ENCODE measurements at regions not wholly inside any gene's neighbourhood (a gene's known extent, or its start where the extent isn't known, plus 50 kb on each side); places are given as distances from the start of the nearest gene placed in this dataset.

GRCh38 chr3:99409961-99410360, 228.4 kb upstream of the COL8A1 start:
- Histone ChIP-seq H3K4me3 (ENCODE audit: low read length) (no peak overlapping the region), H3K4ac (ENCODE audit: low read depth, low read length) (no peak overlapping the region), H2BK120ac (ENCODE audit: low read depth, low read length) (no peak overlapping the region), H4K8ac (ENCODE audit: low read depth, low read length) (no peak overlapping the region), H3K27ac (ENCODE audit: low read depth, low read length) (no peak overlapping the region), H3K9ac (ENCODE audit: low read length) (no peak overlapping the region), H3K27me3 (ENCODE audit: insufficient read depth, low read length, poor library complexity) (no peaks in the 10 kb centered on the region), H3K79me1 (ENCODE audit: low read length) (no peaks in the 10 kb centered on the region), H2BK15ac (replicated peaks; ENCODE audit: low read depth) (no peak overlapping the region), H3K4me2 (ENCODE audit: low read length) (no peak overlapping the region), H3K23ac (ENCODE audit: low read length) (no peak overlapping the region), H4K5ac (ENCODE audit: low read length) (no peak overlapping the region), H3K36me3 (ENCODE audit: control insufficient read depth, insufficient read depth, low read length) (no peaks in the 10 kb centered on the region), H3K56ac (ENCODE audit: low read length) (no peak overlapping the region), H3K79me2 (ENCODE audit: control insufficient read depth, insufficient read depth, low read length) (no peaks in the 10 kb centered on the region), H2AK5ac (ENCODE audit: low read length) (no peak overlapping the region), H3K18ac (ENCODE audit: low read length) (no peak overlapping the region), H2BK5ac (ENCODE audit: low read length) (no peak overlapping the region), H3K4me1 (ENCODE audit: control insufficient read depth, low read depth, low read length) (no peaks in the 10 kb centered on the region)
- WGBS (ENCODE audit: extremely low coverage, insufficient coverage, low lambda C conversion rate): no CpG with 5 or more reads among the region's 1 CpG
- DNase-seq: no peak

- H2BK15ac ChIP-seq (replicated peaks; ENCODE audit: low read depth): no peak overlapping the region
- H3K27me3 ChIP-seq (ENCODE audit: insufficient read depth, low read length, poor library complexity): no peaks in the 10 kb centered on the region
- no peaks in the 10 kb centered on the region for H3K79me1 ChIP-seq (ENCODE audit: low read length)
- H3K79me2 ChIP-seq (ENCODE audit: control insufficient read depth, insufficient read depth, low read length): no peaks in the 10 kb centered on the region
- no peak overlapping the region for H3K4me3 ChIP-seq (ENCODE audit: low read length)
- H3K23ac ChIP-seq (ENCODE audit: low read length): no peak overlapping the region
- H3K4me1 ChIP-seq (ENCODE audit: control insufficient read depth, low read depth, low read length): no peaks in the 10 kb centered on the region
- no peak overlapping the region for H2BK5ac ChIP-seq (ENCODE audit: low read length)
- WGBS (ENCODE audit: extremely low coverage, insufficient coverage, low lambda C conversion rate): no CpG with 5 or more reads among the region's 4 CpGs
- H4K5ac ChIP-seq (ENCODE audit: low read length): no peak overlapping the region
- H3K18ac ChIP-seq (ENCODE audit: low read length): no peak overlapping the region
- no peaks in the 10 kb centered on the region for H3K36me3 ChIP-seq (ENCODE audit: control insufficient read depth, insufficient read depth, low read length)
- H2AK5ac ChIP-seq (ENCODE audit: low read length): no peak overlapping the region
- H3K56ac ChIP-seq (ENCODE audit: low read length): no peak overlapping the region
- no peak overlapping the region for H4K8ac ChIP-seq (ENCODE audit: low read depth, low read length)
- no peak overlapping the region for H3K27ac ChIP-seq (ENCODE audit: low read depth, low read length)
- no peak overlapping the region for H3K4me2 ChIP-seq (ENCODE audit: low read length)
- no peak for DNase-seq
- H2BK120ac ChIP-seq (ENCODE audit: low read depth, low read length): no peak overlapping the region
- no peak overlapping the region for H3K9ac ChIP-seq (ENCODE audit: low read length)
- H3K4ac ChIP-seq (ENCODE audit: low read depth, low read length): no peak overlapping the region
These were observed 231.1 kb upstream of the COL8A1 start for GRCh38 chr3:99407257-99407656.

GRCh38 chr3:99402755-99403154, 235.6 kb upstream of the COL8A1 start:
- H3K56ac ChIP-seq (ENCODE audit: low read length): no peak overlapping the region
- no peak overlapping the region for H3K27ac ChIP-seq (ENCODE audit: low read depth, low read length)
- no peaks in the 10 kb centered on the region for H3K79me2 ChIP-seq (ENCODE audit: control insufficient read depth, insufficient read depth, low read length)
- WGBS (ENCODE audit: extremely low coverage, insufficient coverage, low lambda C conversion rate): no CpG with 5 or more reads among the region's 1 CpG
- no peak overlapping the region for H3K9ac ChIP-seq (ENCODE audit: low read length)
- no peaks in the 10 kb centered on the region for H3K36me3 ChIP-seq (ENCODE audit: control insufficient read depth, insufficient read depth, low read length)
- H2BK15ac ChIP-seq (replicated peaks; ENCODE audit: low read depth): no peak overlapping the region
- no peak overlapping the region for H2AK5ac ChIP-seq (ENCODE audit: low read length)
- no peak overlapping the region for H3K4me3 ChIP-seq (ENCODE audit: low read length)
- H4K5ac ChIP-seq (ENCODE audit: low read length): no peak overlapping the region
- no peak overlapping the region for H3K4ac ChIP-seq (ENCODE audit: low read depth, low read length)
- no peaks in the 10 kb centered on the region for H3K79me1 ChIP-seq (ENCODE audit: low read length)
- no peak overlapping the region for H4K8ac ChIP-seq (ENCODE audit: low read depth, low read length)
- DNase-seq: no peak
- H3K4me1 ChIP-seq (ENCODE audit: control insufficient read depth, low read depth, low read length): no peaks in the 10 kb centered on the region
- H3K4me2 ChIP-seq (ENCODE audit: low read length): no peak overlapping the region
- no peak overlapping the region for H3K23ac ChIP-seq (ENCODE audit: low read length)
- no peak overlapping the region for H3K18ac ChIP-seq (ENCODE audit: low read length)
- H2BK5ac ChIP-seq (ENCODE audit: low read length): no peak overlapping the region
- H3K27me3 ChIP-seq (ENCODE audit: insufficient read depth, low read length, poor library complexity): no peaks in the 10 kb centered on the region
- H2BK120ac ChIP-seq (ENCODE audit: low read depth, low read length): no peak overlapping the region

- no peak overlapping the region for H2BK5ac ChIP-seq (ENCODE audit: low read length)
- H3K4me2 ChIP-seq (ENCODE audit: low read length): no peak overlapping the region
- no peak overlapping the region for H3K56ac ChIP-seq (ENCODE audit: low read length)
- no peak for DNase-seq
- H3K18ac ChIP-seq (ENCODE audit: low read length): no peak overlapping the region
- no peak overlapping the region for H3K27ac ChIP-seq (ENCODE audit: low read depth, low read length)
- H4K8ac ChIP-seq (ENCODE audit: low read depth, low read length): no peak overlapping the region
- no peak overlapping the region for H3K9ac ChIP-seq (ENCODE audit: low read length)
- H2BK120ac ChIP-seq (ENCODE audit: low read depth, low read length): no peak overlapping the region
- H3K23ac ChIP-seq (ENCODE audit: low read length): no peak overlapping the region
- no peaks in the 10 kb centered on the region for H3K79me1 ChIP-seq (ENCODE audit: low read length)
- no peaks in the 10 kb centered on the region for H3K79me2 ChIP-seq (ENCODE audit: control insufficient read depth, insufficient read depth, low read length)
- H3K4me1 ChIP-seq (ENCODE audit: control insufficient read depth, low read depth, low read length): no peaks in the 10 kb centered on the region
- H3K27me3 ChIP-seq (ENCODE audit: insufficient read depth, low read length, poor library complexity): no peaks in the 10 kb centered on the region
- H3K4me3 ChIP-seq (ENCODE audit: low read length): no peak overlapping the region
- H3K36me3 ChIP-seq (ENCODE audit: control insufficient read depth, insufficient read depth, low read length): no peaks in the 10 kb centered on the region
- WGBS (ENCODE audit: extremely low coverage, insufficient coverage, low lambda C conversion rate): no CpG with 5 or more reads among the region's 2 CpGs
- H2AK5ac ChIP-seq (ENCODE audit: low read length): no peak overlapping the region
- H4K5ac ChIP-seq (ENCODE audit: low read length): no peak overlapping the region
- no peak overlapping the region for H3K4ac ChIP-seq (ENCODE audit: low read depth, low read length)
- no peak overlapping the region for H2BK15ac ChIP-seq (replicated peaks; ENCODE audit: low read depth)
These were observed 238.0 kb upstream of the COL8A1 start for GRCh38 chr3:99400352-99400751.

- no peak overlapping the region for H3K4me2 ChIP-seq (ENCODE audit: low read length)
- 100% methylated on average over 1 of the region's 3 CpGs for WGBS (ENCODE audit: extremely low coverage, insufficient coverage, low lambda C conversion rate)
- H3K23ac ChIP-seq (ENCODE audit: low read length): no peak overlapping the region
- H2BK120ac ChIP-seq (ENCODE audit: low read depth, low read length): no peak overlapping the region
- H3K4me1 ChIP-seq (ENCODE audit: control insufficient read depth, low read depth, low read length): no peaks in the 10 kb centered on the region
- H3K79me1 ChIP-seq (ENCODE audit: low read length): no peaks in the 10 kb centered on the region
- H3K79me2 ChIP-seq (ENCODE audit: control insufficient read depth, insufficient read depth, low read length): no peaks in the 10 kb centered on the region
- H3K18ac ChIP-seq (ENCODE audit: low read length): no peak overlapping the region
- no peak overlapping the region for H2BK15ac ChIP-seq (replicated peaks; ENCODE audit: low read depth)
- no peak overlapping the region for H4K8ac ChIP-seq (ENCODE audit: low read depth, low read length)
- H2BK5ac ChIP-seq (ENCODE audit: low read length): no peak overlapping the region
- H3K27me3 ChIP-seq (ENCODE audit: insufficient read depth, low read length, poor library complexity): no peaks in the 10 kb centered on the region
- H4K5ac ChIP-seq (ENCODE audit: low read length): no peak overlapping the region
- no peak for DNase-seq
- no peak overlapping the region for H3K56ac ChIP-seq (ENCODE audit: low read length)
- no peak overlapping the region for H3K27ac ChIP-seq (ENCODE audit: low read depth, low read length)
- H3K4ac ChIP-seq (ENCODE audit: low read depth, low read length): no peak overlapping the region
- no peak overlapping the region for H3K9ac ChIP-seq (ENCODE audit: low read length)
- no peak overlapping the region for H3K4me3 ChIP-seq (ENCODE audit: low read length)
- no peaks in the 10 kb centered on the region for H3K36me3 ChIP-seq (ENCODE audit: control insufficient read depth, insufficient read depth, low read length)
- no peak overlapping the region for H2AK5ac ChIP-seq (ENCODE audit: low read length)
These were observed 241.6 kb upstream of the COL8A1 start for GRCh38 chr3:99396651-99397275.
